ENCODE measurements at regions not wholly inside any gene's neighbourhood (a gene's known extent, or its start where the extent isn't known, plus 50 kb on each side); places are given as distances from the start of the nearest gene placed in this dataset.

GRCh38 chr9:115360122-115360521 is 242.2 kb upstream of the TNC start:
- peak; percentile 59 for ATAC-seq
- no peak for DNase-seq (ENCODE audit: low spot score)
- POLR2A ChIA-PET = no interaction called here
- TF ChIP-seq ZNF219 (CRISPR knock-in tag; IDR thresholded peaks at IDR 0.05; ENCODE audit: borderline replicate concordance) (no peak), ATF1 (CRISPR knock-in tag; IDR thresholded peaks at IDR 0.05) (no peak), FOXJ3 (CRISPR knock-in tag; IDR thresholded peaks at IDR 0.05; ENCODE audit: borderline replicate concordance) (no peak), RELA (CRISPR knock-in tag; IDR thresholded peaks at IDR 0.05; ENCODE audit: borderline replicate concordance) (no peak), EMX1 (CRISPR knock-in tag; IDR thresholded peaks at IDR 0.05) (no peak), ETV6 (CRISPR knock-in tag; IDR thresholded peaks at IDR 0.05) (no peak), JAZF1 (CRISPR knock-in tag; IDR thresholded peaks at IDR 0.05) (no peak), IRF1 (CRISPR knock-in tag; IDR thresholded peaks at IDR 0.05) (no peak), OVOL2 (CRISPR knock-in tag; IDR thresholded peaks at IDR 0.05; ENCODE audit: borderline replicate concordance) (no peak), MYBL2 (CRISPR knock-in tag; IDR thresholded peaks at IDR 0.05) (no peak), ATF2 (CRISPR knock-in tag; IDR thresholded peaks at IDR 0.05; ENCODE audit: borderline replicate concordance, low read depth) (no peak), TEAD4 (CRISPR knock-in tag; IDR thresholded peaks at IDR 0.05) (no peak), ELF4 (CRISPR knock-in tag; IDR thresholded peaks at IDR 0.05; ENCODE audit: low read depth) (no peak), GRHL2 (CRISPR knock-in tag; IDR thresholded peaks at IDR 0.05; ENCODE audit: insufficient replicate concordance, severe bottlenecking) (no peak)
- TF ChIP-seq, protein P1, sequence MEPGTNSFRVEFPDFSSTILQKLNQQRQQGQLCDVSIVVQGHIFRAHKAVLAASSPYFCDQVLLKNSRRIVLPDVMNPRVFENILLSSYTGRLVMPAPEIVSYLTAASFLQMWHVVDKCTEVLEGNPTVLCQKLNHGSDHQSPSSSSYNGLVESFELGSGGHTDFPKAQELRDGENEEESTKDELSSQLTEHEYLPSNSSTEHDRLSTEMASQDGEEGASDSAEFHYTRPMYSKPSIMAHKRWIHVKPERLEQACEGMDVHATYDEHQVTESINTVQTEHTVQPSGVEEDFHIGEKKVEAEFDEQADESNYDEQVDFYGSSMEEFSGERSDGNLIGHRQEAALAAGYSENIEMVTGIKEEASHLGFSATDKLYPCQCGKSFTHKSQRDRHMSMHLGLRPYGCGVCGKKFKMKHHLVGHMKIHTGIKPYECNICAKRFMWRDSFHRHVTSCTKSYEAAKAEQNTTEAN (CRISPR knock-in tag; IDR thresholded peaks at IDR 0.05) = no peak
- TF ChIP-seq, protein P2, sequence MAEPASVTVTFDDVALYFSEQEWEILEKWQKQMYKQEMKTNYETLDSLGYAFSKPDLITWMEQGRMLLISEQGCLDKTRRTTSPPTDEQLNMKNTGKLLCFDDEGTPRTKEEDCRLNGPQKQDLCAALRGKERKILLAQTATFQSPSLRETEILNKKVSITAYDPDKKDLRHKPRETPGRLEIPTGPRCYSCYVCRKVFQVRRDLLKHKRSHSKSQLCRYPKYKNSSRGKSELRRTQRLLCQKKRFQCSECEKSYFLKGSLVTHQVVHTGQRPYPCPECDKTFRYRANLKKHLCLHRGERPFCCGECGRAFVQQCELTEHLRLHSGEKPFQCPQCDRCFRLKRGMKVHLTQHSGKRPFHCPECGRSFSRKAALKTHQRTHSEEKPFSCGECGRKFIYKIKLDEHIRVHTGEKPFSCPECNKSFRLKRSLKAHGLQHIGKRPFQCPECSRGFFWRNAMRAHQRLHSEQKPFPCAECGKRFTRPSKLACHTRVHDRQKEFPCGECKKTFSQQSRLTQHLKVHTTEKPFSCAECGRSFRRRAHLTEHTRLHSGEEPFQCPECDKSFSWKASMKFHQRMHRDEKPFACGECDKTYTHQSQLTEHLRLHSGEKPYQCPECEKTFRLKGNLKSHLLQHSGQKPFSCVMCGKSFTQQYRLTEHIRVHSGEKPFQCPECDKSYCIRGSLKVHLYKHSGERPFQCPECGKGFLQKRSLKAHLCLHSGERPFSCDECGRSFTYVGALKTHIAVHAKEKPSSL (CRISPR knock-in tag; conservative IDR thresholded peaks at IDR 0.05) = no peak
- TF ChIP-seq, protein P3, sequence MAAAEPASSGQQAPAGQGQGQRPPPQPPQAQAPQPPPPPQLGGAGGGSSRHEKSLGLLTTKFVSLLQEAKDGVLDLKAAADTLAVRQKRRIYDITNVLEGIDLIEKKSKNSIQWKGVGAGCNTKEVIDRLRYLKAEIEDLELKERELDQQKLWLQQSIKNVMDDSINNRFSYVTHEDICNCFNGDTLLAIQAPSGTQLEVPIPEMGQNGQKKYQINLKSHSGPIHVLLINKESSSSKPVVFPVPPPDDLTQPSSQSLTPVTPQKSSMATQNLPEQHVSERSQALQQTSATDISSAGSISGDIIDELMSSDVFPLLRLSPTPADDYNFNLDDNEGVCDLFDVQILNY (CRISPR knock-in tag; IDR thresholded peaks at IDR 0.05) = no peak
- TF ChIP-seq, protein P4, sequence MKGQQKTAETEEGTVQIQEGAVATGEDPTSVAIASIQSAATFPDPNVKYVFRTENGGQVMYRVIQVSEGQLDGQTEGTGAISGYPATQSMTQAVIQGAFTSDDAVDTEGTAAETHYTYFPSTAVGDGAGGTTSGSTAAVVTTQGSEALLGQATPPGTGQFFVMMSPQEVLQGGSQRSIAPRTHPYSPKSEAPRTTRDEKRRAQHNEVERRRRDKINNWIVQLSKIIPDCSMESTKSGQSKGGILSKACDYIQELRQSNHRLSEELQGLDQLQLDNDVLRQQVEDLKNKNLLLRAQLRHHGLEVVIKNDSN (CRISPR knock-in tag; IDR thresholded peaks at IDR 0.05) = no peak
- H3K4me3 Mint-ChIP-seq = no peak overlapping the region
- CTCF ChIA-PET = no interaction called here
- no peaks in the 10 kb centered on the region; the same call in 1 of the 2 replicates for H3K36me3 Mint-ChIP-seq
- peaks cover 15% of the 10 kb centered on the region for H3K4me1 Mint-ChIP-seq
- H3K27me3 Mint-ChIP-seq (ENCODE audit: low read depth) = no peaks in the 10 kb centered on the region
- H3K9me3 Mint-ChIP-seq = no peaks in the 10 kb centered on the region
- H3K27ac Mint-ChIP-seq = no peak overlapping the region

GRCh38 chr9:115362101-115362500 is 244.1 kb upstream of the TNC start:
- DNase-seq (ENCODE audit: low spot score) = no peak
- no peak overlapping the region for H3K27ac Mint-ChIP-seq
- CTCF ChIA-PET = no interaction called here
- H3K9me3 Mint-ChIP-seq = no peaks in the 10 kb centered on the region
- ATAC-seq = no peak
- no peaks in the 10 kb centered on the region for H3K27me3 Mint-ChIP-seq (ENCODE audit: low read depth)
- H3K4me3 Mint-ChIP-seq = no peak overlapping the region
- no peaks in the 10 kb centered on the region for H3K36me3 Mint-ChIP-seq
- POLR2A ChIA-PET = no interaction called here
- H3K4me1 Mint-ChIP-seq = peaks cover 14% of the 10 kb centered on the region
- TF ChIP-seq NR2C2 (CRISPR knock-in tag; IDR thresholded peaks at IDR 0.05) = no peak
- TF ChIP-seq ZNF138 (CRISPR knock-in tag; conservative IDR thresholded peaks at IDR 0.05) = no peak
- TF ChIP-seq IRF1 (CRISPR knock-in tag; IDR thresholded peaks at IDR 0.05) = no peak
- no peak for TF ChIP-seq ESRRA (CRISPR knock-in tag; IDR thresholded peaks at IDR 0.05; ENCODE audit: borderline replicate concordance)
- TF ChIP-seq, protein P5, sequence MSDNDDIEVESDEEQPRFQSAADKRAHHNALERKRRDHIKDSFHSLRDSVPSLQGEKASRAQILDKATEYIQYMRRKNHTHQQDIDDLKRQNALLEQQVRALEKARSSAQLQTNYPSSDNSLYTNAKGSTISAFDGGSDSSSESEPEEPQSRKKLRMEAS (CRISPR knock-in tag; IDR thresholded peaks at IDR 0.05) = no peak
- no peak for TF ChIP-seq STAT6 (CRISPR knock-in tag; conservative IDR thresholded peaks at IDR 0.05; ENCODE audit: low read depth)
- no peak for TF ChIP-seq ZNF263 (CRISPR knock-in tag; IDR thresholded peaks at IDR 0.05; ENCODE audit: low read depth)
